IPS-15b (cell line): ENCODE measurements at regions not wholly inside any gene's neighbourhood (a gene's known extent, or its start where the extent isn't known, plus 50 kb on each side); places are given as distances from the start of the nearest gene placed in this dataset.

Source experiments
- H3K27me3 ChIP-seq: one replicate; pipeline ENCODE4 v1.6.1; 2013; ENCODE audit warnings: low read length; ENCODE audit not compliant: control insufficient read depth, insufficient read depth
- H3K36me3 ChIP-seq: one replicate; pipeline ENCODE4 v1.6.1; 2013; ENCODE audit warnings: low read length; ENCODE audit not compliant: control insufficient read depth, insufficient read depth
- H3K4me1 ChIP-seq: one replicate; pipeline ENCODE4 v1.6.1; 2013; ENCODE audit warnings: mild to moderate bottlenecking, low read length; ENCODE audit not compliant: control insufficient read depth, insufficient read depth
- H3K4me3 ChIP-seq: one replicate; pipeline ENCODE4 v1.5.1; 2013; ENCODE audit warnings: low read depth, low read length
- H3K9ac ChIP-seq: one replicate; pipeline ENCODE4 v1.6.1; 2013; ENCODE audit warnings: low read depth, mild to moderate bottlenecking, low read length
- H3K9me3 ChIP-seq: one replicate; pipeline ENCODE4 v1.6.1; 2013; ENCODE audit warnings: mild to moderate bottlenecking, low read length; ENCODE audit not compliant: control insufficient read depth, insufficient read depth

DNA sequence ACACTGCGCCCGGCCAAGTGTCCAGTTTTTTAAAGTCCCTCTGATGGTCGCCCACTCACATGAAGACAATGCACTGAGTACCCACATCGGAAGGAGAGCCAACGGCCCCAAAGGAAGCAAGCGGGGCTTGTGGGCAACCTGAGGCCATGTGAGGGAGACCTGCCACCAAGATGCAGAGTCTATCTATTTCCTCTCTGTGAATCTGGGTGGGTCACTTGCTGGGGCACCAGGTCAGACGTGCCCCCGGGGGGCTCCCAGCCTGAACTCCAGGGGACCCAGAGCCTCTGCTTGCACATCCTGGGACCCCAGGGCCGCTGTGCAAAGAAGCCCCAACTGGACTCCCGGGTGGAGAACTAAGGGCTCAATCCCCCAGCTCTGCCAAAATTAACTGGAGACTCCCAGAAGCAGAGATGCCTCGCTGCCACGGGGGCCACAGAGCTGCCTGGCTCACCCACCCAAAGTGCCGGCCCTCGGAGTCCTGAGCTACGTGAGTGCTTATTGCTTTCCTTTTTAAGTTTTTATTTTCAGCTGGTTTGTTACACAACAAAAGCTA lies 106.4 kb downstream of the BRD1 start:
- no peaks in the 10 kb centered on the region for H3K36me3 ChIP-seq
- H3K27me3 ChIP-seq, result peaks cover 17% of the 10 kb centered on the region
- no peak overlapping the region for H3K9ac ChIP-seq
- peaks cover 2% of the 10 kb centered on the region for H3K4me1 ChIP-seq
- peaks cover 2% of the 10 kb centered on the region for H3K9me3 ChIP-seq
- no peak overlapping the region for H3K4me3 ChIP-seq

DNA sequence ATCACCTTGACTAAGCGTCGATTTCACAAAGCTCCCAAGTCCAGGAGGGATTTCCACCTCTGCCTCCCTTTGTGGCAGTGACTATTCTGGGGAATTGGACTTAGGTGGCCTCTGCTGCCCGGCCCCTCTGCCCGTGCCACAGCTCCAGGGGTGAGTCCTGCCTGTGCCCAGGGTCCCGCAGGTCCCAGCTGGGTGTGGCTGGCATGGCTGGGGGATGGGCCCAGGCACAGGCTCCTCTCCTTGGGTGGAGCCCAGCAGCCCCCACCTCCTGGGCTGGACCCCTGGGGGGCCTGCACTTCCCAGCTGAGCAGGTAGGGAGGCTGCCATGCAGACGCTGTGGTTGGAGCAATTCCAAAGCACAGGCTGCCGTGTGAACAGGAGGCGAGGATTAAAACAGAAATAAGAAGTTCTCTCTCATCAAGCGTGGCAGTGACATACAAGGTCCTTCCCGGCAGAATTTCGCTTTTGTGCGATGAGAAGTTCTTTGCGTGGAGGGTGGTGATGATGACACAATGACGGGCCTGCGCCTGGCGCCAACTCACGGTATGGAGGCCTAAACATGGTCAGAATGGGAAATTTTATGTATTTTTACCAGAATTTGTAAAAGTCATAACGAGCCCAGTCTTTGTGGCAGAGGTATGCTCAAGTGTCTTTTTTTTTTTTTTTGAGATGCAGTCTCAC lies 107.3 kb downstream of the BRD1 start:
- no peak overlapping the region for H3K4me3 ChIP-seq

GRCh38 chr22:49719046-49719445 lies 108.6 kb downstream of the BRD1 start:
- Histone ChIP-seq H3K27me3 (peaks cover 3% of the 10 kb centered on the region), H3K4me3 (no peak overlapping the region), H3K36me3 (no peaks in the 10 kb centered on the region), H3K4me1 (peaks cover 2% of the 10 kb centered on the region), H3K9me3 (peaks cover 2% of the 10 kb centered on the region), H3K9ac (no peak overlapping the region)

More for the DNA sequence above, 107.3 kb downstream of the BRD1 start:
- peaks cover 11% of the 10 kb centered on the region for H3K27me3 ChIP-seq
- no peak overlapping the region for H3K9ac ChIP-seq
- H3K36me3 ChIP-seq, result no peaks in the 10 kb centered on the region
- peaks cover 2% of the 10 kb centered on the region for H3K4me1 ChIP-seq
- H3K9me3 ChIP-seq, result peaks cover 2% of the 10 kb centered on the region

DNA sequence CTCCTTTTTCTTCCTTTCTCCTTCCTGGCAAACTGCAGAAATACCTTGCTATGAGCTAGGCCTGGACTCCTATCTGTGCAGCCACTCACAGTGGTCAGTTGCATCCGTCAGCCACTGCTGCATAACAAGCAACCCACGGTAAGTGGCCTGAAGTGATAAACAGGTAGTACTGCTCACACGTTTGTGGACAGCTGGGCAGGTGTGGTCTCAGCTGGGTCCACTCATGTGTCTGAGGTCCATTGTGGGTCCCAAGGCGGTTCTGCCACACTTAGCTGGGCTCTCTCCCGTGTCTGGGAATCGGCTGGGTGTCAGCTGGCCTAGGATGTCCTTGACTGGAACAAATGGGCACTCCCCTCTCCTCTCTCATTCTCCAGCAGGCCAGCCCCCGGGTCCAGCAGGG lies 109.3 kb downstream of the BRD1 start:
- H3K27me3 ChIP-seq, result no peaks in the 10 kb centered on the region
- peaks cover 2% of the 10 kb centered on the region for H3K4me1 ChIP-seq
- H3K9ac ChIP-seq, result no peak overlapping the region
- no peak overlapping the region for H3K4me3 ChIP-seq
- H3K9me3 ChIP-seq, result peaks cover 2% of the 10 kb centered on the region
- no peaks in the 10 kb centered on the region for H3K36me3 ChIP-seq

- Histone ChIP-seq H3K9ac (no peak overlapping the region), H3K9me3 (peaks cover 2% of the 10 kb centered on the region), H3K4me1 (peaks cover 2% of the 10 kb centered on the region), H3K36me3 (no peaks in the 10 kb centered on the region), H3K27me3 (no peaks in the 10 kb centered on the region), H3K4me3 (no peak overlapping the region)
Measured at GRCh38 chr22:49717322-49717919, 110.3 kb downstream of the BRD1 start.

DNA sequence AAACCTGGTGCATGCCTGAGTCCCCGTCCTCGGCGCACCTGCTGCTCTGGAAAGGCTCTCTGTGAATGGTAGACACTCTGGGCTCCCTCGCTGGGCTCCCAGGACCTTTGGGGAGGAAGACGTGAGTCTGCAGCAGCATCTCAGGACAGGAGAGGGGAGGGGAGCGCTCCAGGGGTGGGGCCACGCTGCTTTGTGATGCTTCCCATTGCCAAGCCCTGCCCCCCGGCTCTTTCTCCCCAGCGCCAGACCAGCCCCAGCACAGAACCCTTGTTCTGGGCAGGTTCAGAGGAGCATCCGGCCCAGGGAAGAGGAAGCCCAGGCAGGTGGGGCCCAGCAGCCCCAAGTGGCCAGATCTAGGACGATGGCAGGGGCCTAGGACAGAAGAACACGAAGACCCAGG lies 111.2 kb downstream of the BRD1 start:
- Histone ChIP-seq H3K4me3 (no peak overlapping the region), H3K36me3 (no peaks in the 10 kb centered on the region), H3K9me3 (peaks cover 2% of the 10 kb centered on the region), H3K27me3 (no peaks in the 10 kb centered on the region), H3K4me1 (peaks cover 2% of the 10 kb centered on the region), H3K9ac (no peak overlapping the region)

DNA sequence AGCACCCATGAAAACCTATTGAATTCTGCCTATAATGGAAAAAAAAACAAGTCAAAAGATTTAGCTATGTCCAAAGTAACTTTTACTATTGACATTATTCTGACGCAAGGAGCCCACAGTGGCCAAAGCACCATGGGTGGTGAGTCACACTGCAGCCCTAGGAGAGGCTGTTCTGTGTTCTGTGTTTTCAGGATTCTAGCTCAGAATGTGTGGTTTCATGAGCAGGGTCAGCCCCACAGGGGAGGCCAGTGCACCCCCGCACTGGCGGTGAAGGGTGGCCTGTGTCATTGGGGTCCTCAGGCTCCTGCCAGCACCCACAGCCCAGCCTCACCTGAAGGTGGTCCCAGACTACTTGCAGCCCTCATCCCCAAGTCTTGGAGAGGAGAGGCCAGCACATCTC lies 112.2 kb downstream of the BRD1 start:
- Histone ChIP-seq H3K36me3 (no peaks in the 10 kb centered on the region), H3K27me3 (no peaks in the 10 kb centered on the region)

DNA sequence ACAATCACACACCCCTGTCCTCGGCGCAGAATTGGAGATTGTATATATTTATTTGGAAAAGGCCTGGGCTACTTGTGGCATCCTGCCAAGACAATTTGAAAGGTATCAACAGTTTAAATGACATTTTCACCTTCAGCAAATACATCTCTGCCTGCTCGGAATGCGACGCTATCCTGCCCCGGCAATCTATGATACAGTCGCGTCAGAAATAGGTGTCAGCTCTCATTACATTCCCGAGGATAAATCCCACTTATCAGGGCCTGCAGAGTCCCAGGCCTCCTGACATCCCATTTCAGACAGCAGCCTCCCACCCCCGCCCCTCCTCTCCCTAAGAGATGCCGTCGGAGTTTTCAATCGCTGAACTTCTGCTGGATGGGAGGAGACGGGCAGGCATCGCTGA lies 114.7 kb downstream of the BRD1 start:
- no peaks in the 10 kb centered on the region for H3K4me1 ChIP-seq
- H3K9me3 ChIP-seq, result no peaks in the 10 kb centered on the region
- no peak overlapping the region for H3K4me3 ChIP-seq
- no peaks in the 10 kb centered on the region for H3K27me3 ChIP-seq
- no peaks in the 10 kb centered on the region for H3K36me3 ChIP-seq
- H3K9ac ChIP-seq, result no peak overlapping the region

More for the DNA sequence above, 112.2 kb downstream of the BRD1 start:
- Histone ChIP-seq H3K9ac (no peak overlapping the region), H3K4me1 (peaks cover 2% of the 10 kb centered on the region), H3K4me3 (no peak overlapping the region), H3K9me3 (peaks cover 2% of the 10 kb centered on the region)

GRCh38 chr22:49712195-49712791 lies 115.4 kb downstream of the BRD1 start:
- Histone ChIP-seq H3K4me1 (no peaks in the 10 kb centered on the region), H3K36me3 (no peaks in the 10 kb centered on the region), H3K9me3 (no peaks in the 10 kb centered on the region), H3K27me3 (no peaks in the 10 kb centered on the region), H3K4me3 (no peak overlapping the region), H3K9ac (no peak overlapping the region)

DNA sequence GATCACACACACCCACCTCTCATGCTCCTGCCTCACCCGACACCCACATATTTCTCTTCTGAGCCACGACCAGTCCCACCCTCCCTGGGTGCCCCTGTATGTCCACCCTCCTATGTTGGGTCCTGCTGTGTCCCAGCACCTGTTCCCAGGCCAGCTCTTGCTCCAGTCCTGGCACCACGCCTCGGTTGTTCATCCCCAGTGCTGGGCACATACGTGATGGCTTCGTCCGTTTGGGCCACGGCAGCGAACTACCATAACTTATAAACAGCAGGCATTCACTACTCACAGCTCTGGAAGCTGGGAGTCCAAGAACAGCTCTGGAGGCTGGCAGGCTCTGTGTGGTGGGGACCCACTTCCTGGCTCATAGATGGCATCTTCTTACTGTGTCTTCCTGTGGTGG lies 116.9 kb downstream of the BRD1 start:
- no peaks in the 10 kb centered on the region for H3K9me3 ChIP-seq
- H3K4me1 ChIP-seq, result no peaks in the 10 kb centered on the region
- H3K4me3 ChIP-seq, result no peak overlapping the region
- no peaks in the 10 kb centered on the region for H3K27me3 ChIP-seq
- H3K36me3 ChIP-seq, result no peaks in the 10 kb centered on the region
- no peak overlapping the region for H3K9ac ChIP-seq

DNA sequence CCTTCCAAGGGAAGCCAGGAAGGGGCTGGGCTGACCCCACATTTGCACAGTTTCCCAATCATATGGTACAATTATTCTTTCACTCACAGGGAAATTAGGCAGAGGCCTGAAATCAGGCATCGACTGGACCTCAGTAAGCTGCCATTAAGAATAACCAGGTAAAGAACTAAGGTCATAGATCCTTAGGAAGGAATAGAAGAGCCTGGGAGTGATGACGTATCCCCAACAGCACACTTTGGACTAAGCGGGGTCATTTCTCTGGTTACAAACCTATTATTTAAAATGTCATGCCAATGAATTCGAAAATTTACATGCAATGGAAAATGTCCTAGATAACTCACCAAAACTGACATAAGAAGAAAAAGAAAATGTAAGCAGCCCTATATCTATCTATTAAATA lies 118.2 kb downstream of the BRD1 start:
- Histone ChIP-seq H3K36me3 (no peaks in the 10 kb centered on the region), H3K9ac (no peak overlapping the region), H3K27me3 (no peaks in the 10 kb centered on the region), H3K4me3 (no peak overlapping the region), H3K4me1 (no peaks in the 10 kb centered on the region), H3K9me3 (no peaks in the 10 kb centered on the region)

- Histone ChIP-seq H3K4me3 (no peak overlapping the region), H3K9me3 (peaks cover 4% of the 10 kb centered on the region), H3K9ac (no peak overlapping the region), H3K27me3 (no peaks in the 10 kb centered on the region), H3K4me1 (no peaks in the 10 kb centered on the region), H3K36me3 (no peaks in the 10 kb centered on the region)
Measured at GRCh38 chr22:49705972-49706352, 121.7 kb downstream of the BRD1 start.
